Skeletal muscle satellite cell (primary cell): ENCODE measurements at regions not wholly inside any gene's neighbourhood (a gene's known extent, or its start where the extent isn't known, plus 50 kb on each side); places are given as distances from the start of the nearest gene placed in this dataset.
"Not testable (repeated sequence)": the region's sequence is repeated elsewhere in the genome, so short reads cannot be mapped to it uniquely, and the experiment has no call there.

Experiments
- H3K27me3 ChIP-seq: 2 replicates; pipeline ENCODE4 v1.7.0; 2013; ENCODE audit warnings: low read length; ENCODE audit not compliant: control insufficient read depth, insufficient read depth
- H3K36me3 ChIP-seq: 2 replicates; pipeline ENCODE4 v1.7.0; 2013; ENCODE audit warnings: mild to moderate bottlenecking, control low read depth, low read length; ENCODE audit not compliant: insufficient read depth
- H3K4me1 ChIP-seq: 2 replicates; pipeline ENCODE4 v1.7.0; 2013; ENCODE audit warnings: low read length; ENCODE audit not compliant: control insufficient read depth, insufficient read depth
- H3K4me2 ChIP-seq: 2 replicates; pipeline ENCODE4 v1.7.0; 2013; ENCODE audit warnings: mild to moderate bottlenecking, low read length
- H3K4me3 ChIP-seq: 2 replicates; pipeline ENCODE4 v1.7.0; 2013; ENCODE audit warnings: low read length
- H3K9ac ChIP-seq: 2 replicates; pipeline ENCODE4 v1.7.0; 2013; ENCODE audit warnings: mild to moderate bottlenecking, low read depth, low read length, moderate library complexity
- H3K9me3 ChIP-seq: replicated peaks from 2 replicates; pipeline ENCODE4 v1.7.0; 2013; ENCODE audit warnings: mild to moderate bottlenecking, control low read depth, low read length

GRCh38 chr1:112833806-112834205 is 118.7 kb upstream of the PPM1J start:
- Histone ChIP-seq H3K4me3 (no peak overlapping the region), H3K4me1 (peaks cover 17% of the 10 kb centered on the region), H3K4me2 (no peak overlapping the region), H3K36me3 (no peaks in the 10 kb centered on the region), H3K9me3 (no peaks in the 10 kb centered on the region), H3K27me3 (no peaks in the 10 kb centered on the region), H3K9ac (no peak overlapping the region)

DNA sequence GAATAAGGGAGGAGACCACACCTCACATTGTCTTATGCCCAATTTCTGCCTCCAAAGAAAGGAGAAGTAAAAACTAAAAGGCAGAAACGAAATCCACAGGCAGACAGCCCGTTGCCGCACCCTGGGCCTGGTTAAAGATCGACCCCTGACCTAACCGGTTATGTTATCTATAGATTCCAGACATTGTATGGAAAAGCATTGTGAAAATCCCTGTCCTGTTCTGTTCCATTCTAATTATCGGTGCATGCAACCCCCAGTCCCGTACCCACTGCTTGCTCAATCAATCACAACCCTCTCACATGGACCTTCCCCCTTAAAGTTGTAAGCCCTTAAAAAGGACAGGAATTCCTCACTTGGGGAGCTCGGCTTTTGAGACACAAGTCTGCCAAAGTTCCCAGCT is 117.1 kb upstream of the PPM1J start:
- not testable (repeated sequence) for H3K9ac ChIP-seq, H3K36me3 ChIP-seq, H3K9me3 ChIP-seq, H3K4me3 ChIP-seq, H3K4me2 ChIP-seq, H3K27me3 ChIP-seq
- peaks cover 17% of the 10 kb centered on the region for H3K4me1 ChIP-seq

GRCh38 chr1:112829691-112830090 is 114.6 kb upstream of the PPM1J start:
- not testable (repeated sequence) for H3K4me3 ChIP-seq, H3K9me3 ChIP-seq, H3K4me1 ChIP-seq, H3K4me2 ChIP-seq, H3K36me3 ChIP-seq, H3K27me3 ChIP-seq, H3K9ac ChIP-seq

- H3K4me2 ChIP-seq = no peak overlapping the region
- H3K9ac ChIP-seq = no peak overlapping the region
- no peak overlapping the region for H3K4me3 ChIP-seq
- no peaks in the 10 kb centered on the region for H3K9me3 ChIP-seq
- no peaks in the 10 kb centered on the region for H3K4me1 ChIP-seq
- no peaks in the 10 kb centered on the region for H3K27me3 ChIP-seq
- no peaks in the 10 kb centered on the region for H3K36me3 ChIP-seq
Measured at GRCh38 chr1:112828716-112829115, 113.6 kb upstream of the PPM1J start.

GRCh38 chr1:112827391-112827790 is 112.3 kb upstream of the PPM1J start:
- H3K4me3 ChIP-seq, H3K4me2 ChIP-seq, H3K27me3 ChIP-seq, H3K9me3 ChIP-seq, H3K9ac ChIP-seq, H3K36me3 ChIP-seq, H3K4me1 ChIP-seq: not testable (repeated sequence)

DNA sequence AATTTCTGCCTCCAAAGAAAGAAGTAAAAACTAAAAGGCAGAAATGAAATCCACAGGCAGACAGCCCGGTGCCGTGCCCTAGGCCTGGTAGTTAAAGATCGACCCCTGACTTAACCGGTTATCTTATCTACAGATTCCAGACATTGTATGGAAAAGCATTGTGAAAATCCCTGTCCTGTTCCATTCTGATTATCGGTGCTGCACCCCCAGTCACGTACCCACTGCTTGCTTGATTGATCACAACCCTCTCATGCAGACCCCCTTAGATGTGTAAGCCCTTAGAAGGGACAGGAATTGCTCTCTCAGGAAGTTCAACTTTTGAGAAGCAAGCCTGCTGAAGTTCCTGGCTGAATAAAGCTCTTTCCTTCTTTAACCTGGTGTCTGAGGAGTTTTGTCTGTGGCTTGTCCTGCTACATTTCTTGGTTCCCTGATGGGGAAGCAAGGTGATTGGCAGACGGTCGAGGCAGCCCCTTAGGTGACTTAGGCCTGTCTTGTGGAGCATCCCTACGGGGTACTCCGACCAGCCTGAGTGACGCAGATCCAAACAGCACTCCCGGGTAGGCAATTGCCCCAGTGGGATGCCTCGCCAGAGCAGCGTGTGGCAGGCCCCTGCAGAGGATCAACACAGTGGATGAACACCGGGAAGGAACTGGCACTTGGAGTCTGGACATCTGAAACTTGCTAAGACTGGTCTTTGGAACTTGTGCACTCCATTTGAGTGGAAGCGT is 111.2 kb upstream of the PPM1J start:
- H3K4me1 ChIP-seq = no peaks in the 10 kb centered on the region

GRCh38 chr1:112825563-112826216 is 110.6 kb upstream of the PPM1J start:
- H3K4me2 ChIP-seq, H3K36me3 ChIP-seq, H3K9ac ChIP-seq, H3K27me3 ChIP-seq, H3K4me1 ChIP-seq, H3K4me3 ChIP-seq, H3K9me3 ChIP-seq: not testable (repeated sequence)

More for the DNA sequence above, 111.2 kb upstream of the PPM1J start:
- Histone ChIP-seq H3K4me2 (no peak overlapping the region), H3K4me3 (no peak overlapping the region), H3K9ac (no peak overlapping the region), H3K9me3 (no peaks in the 10 kb centered on the region), H3K36me3 (no peaks in the 10 kb centered on the region), H3K27me3 (no peaks in the 10 kb centered on the region)

- not testable (repeated sequence) for H3K9ac ChIP-seq, H3K4me2 ChIP-seq
Measured at GRCh38 chr1:112825075-112825474, 109.9 kb upstream of the PPM1J start.

DNA sequence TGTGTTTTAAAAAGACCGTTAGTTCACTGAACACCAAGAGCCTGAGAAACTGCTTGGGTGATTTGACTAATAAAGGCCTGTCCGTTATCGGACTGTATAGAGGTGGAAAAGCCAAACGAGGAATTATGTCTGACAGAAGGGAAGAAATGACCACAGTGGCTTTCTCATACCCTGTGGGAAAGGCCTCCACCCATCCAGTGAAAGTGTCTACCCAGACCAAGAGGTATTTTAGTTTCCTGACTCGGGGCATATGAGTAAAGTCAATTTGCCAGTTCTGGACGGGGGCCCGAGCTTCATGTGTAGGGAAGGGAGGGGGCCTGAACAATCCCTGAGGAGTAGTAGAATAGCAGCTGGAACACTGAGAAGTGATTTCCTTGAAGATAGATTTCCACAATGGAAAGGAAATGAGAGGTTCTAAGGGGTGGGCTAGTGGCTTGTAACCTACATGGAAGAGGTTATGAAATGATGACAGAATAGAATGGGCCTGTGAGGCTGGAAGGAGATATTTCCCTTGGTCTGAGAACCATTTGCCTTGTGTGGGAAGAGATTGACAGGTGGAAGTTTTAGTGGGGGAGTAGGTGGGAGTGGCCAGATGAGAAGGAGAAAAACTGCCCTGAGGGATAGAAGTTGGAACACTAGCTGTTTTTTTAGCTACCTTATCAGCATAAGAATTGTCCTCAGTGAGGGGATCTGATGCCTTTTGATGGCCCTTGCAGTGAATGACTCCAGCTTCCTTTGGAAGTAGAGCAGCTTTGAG is 106.4 kb upstream of the PPM1J start:
- H3K4me2 ChIP-seq, H3K4me1 ChIP-seq, H3K27me3 ChIP-seq, H3K4me3 ChIP-seq, H3K36me3 ChIP-seq, H3K9me3 ChIP-seq, H3K9ac ChIP-seq: not testable (repeated sequence)

More at GRCh38 chr1:112825075-112825474, 109.9 kb upstream of the PPM1J start:
- H3K36me3 ChIP-seq, H3K4me1 ChIP-seq, H3K9me3 ChIP-seq, H3K27me3 ChIP-seq, H3K4me3 ChIP-seq: not testable (repeated sequence)

GRCh38 chr1:112818990-112819689 is 104.0 kb upstream of the PPM1J start:
- H3K36me3 ChIP-seq = no peaks in the 10 kb centered on the region

DNA sequence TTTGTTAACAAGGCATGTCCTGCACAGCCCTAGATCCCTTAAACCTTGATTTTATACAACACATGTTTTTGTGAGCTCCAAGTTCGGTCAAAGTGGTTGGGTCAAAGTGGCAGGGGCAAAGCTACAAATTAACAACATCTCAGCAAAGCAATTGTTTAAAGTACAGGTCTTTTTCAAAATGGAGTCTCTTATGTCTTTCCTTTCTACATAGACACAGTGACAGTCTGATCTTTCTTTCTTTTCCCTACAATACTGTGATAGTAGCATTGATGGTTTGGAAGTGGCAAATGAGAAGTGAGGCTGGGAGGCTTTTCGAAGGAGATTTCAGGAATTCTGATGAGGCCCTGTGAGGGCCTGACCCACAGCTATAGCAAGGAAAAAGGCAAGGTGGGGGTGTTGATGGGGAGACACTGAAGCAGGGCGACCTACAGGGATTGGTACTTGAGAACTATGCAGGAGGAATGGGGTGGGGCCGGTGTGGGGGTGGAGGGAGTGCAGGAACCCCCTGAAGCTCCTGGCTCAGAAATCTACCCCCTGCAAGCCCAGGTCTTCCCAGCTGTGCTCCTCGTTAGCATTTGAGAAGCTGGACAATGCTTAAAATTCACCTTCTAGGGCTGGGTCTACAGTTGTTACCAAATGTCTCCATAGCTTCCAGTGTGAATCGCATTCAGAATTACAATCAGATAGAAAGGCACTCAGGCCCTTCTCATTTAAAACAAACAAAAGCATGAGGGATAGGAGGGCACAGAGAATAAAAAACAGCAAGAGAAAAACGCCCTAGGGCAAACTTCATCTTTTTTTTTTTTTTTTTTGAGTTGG is 102.6 kb upstream of the PPM1J start:
- Histone ChIP-seq H3K4me1 (peaks cover 6% of the 10 kb centered on the region), H3K4me3 (no peak overlapping the region), H3K27me3 (no peaks in the 10 kb centered on the region), H3K9me3 (no peaks in the 10 kb centered on the region), H3K36me3 (no peaks in the 10 kb centered on the region), H3K9ac (no peak overlapping the region), H3K4me2 (no peak overlapping the region)

More at GRCh38 chr1:112818990-112819689, 104.0 kb upstream of the PPM1J start:
- H3K4me3 ChIP-seq = no peak overlapping the region
- H3K4me2 ChIP-seq = no peak overlapping the region
- no peaks in the 10 kb centered on the region for H3K9me3 ChIP-seq
- H3K4me1 ChIP-seq = peaks cover 6% of the 10 kb centered on the region
- H3K9ac ChIP-seq = no peak overlapping the region
- no peaks in the 10 kb centered on the region for H3K27me3 ChIP-seq
